PFSK-1 (cell line): ENCODE measurements at regions not wholly inside any gene's neighbourhood (a gene's known extent, or its start where the extent isn't known, plus 50 kb on each side); places are given as distances from the start of the nearest gene placed in this dataset.

Experiments used
- FOXP2 ChIP-seq: optimal IDR thresholded peaks from 2 replicates; pipeline ENCODE3; 2011; ENCODE audit warnings: borderline replicate concordance, control low read depth, inconsistent platforms; ENCODE audit not compliant: insufficient read depth; ENCODE audit errors: extremely low read length, extremely low read depth
- POLR2AphosphoS5 ChIP-seq: IDR thresholded peaks from 2 replicates; pipeline ENCODE4 v1.6.1; 2012; ENCODE audit warnings: low read depth, mild to moderate bottlenecking, control low read depth, low read length, moderate library complexity
- SIN3A ChIP-seq: IDR thresholded peaks from 2 replicates; pipeline ENCODE4 v1.6.1; 2012; ENCODE audit warnings: mild to moderate bottlenecking, low read length, moderate library complexity, borderline replicate concordance; ENCODE audit not compliant: insufficient read depth
- TAF1 ChIP-seq: IDR thresholded peaks from 2 replicates; pipeline ENCODE4 v1.6.1; 2012; ENCODE audit warnings: low read length, control low read depth, borderline replicate concordance; ENCODE audit not compliant: insufficient read depth
- TF ChIP-seq, protein P1 (sequence below), 2 experiments: IDR thresholded peaks; 2 replicates each; pipeline versions ENCODE4 v1.6.1 to v1.8.0; 2011 to 2012; ENCODE audit warnings: low read depth in 2 of 2, low read length in 2 of 2, control low read depth in 1 of 2, inconsistent platforms in 1 of 2, mild to moderate bottlenecking in 1 of 2, moderate library complexity in 1 of 2; ENCODE audit not compliant: insufficient read depth in 1 of 2

DNA sequence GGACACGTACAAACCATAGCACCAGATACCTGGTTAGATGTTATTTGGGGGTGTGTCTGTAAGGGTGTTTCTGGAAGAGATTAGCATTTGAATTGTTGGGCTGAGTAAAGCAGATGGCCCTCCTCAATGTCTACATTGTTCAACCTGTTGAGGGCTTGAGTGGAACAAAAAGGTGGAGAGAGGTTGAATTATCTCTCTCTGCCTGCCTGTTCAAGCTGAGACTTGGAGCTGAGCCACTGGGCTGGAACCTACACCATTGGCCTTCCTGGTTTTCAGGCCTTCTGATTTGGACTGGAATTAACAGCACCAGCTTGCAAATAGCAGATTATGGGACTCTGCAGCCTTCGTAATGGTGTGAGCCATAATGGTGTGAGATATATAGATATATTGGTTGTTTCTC lies 71.3 kb upstream of the CORO2B start:
- TF ChIP-seq SIN3A (no peak), TAF1 (no peak), POLR2AphosphoS5 (no peak), FOXP2 (no peak)
- TF ChIP-seq, protein P1, sequence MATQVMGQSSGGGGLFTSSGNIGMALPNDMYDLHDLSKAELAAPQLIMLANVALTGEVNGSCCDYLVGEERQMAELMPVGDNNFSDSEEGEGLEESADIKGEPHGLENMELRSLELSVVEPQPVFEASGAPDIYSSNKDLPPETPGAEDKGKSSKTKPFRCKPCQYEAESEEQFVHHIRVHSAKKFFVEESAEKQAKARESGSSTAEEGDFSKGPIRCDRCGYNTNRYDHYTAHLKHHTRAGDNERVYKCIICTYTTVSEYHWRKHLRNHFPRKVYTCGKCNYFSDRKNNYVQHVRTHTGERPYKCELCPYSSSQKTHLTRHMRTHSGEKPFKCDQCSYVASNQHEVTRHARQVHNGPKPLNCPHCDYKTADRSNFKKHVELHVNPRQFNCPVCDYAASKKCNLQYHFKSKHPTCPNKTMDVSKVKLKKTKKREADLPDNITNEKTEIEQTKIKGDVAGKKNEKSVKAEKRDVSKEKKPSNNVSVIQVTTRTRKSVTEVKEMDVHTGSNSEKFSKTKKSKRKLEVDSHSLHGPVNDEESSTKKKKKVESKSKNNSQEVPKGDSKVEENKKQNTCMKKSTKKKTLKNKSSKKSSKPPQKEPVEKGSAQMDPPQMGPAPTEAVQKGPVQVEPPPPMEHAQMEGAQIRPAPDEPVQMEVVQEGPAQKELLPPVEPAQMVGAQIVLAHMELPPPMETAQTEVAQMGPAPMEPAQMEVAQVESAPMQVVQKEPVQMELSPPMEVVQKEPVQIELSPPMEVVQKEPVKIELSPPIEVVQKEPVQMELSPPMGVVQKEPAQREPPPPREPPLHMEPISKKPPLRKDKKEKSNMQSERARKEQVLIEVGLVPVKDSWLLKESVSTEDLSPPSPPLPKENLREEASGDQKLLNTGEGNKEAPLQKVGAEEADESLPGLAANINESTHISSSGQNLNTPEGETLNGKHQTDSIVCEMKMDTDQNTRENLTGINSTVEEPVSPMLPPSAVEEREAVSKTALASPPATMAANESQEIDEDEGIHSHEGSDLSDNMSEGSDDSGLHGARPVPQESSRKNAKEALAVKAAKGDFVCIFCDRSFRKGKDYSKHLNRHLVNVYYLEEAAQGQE (IDR thresholded peaks at IDR 0.05; ENCODE audit: insufficient read depth in 1 of 2, low read depth in 2 of 2, low read length in 2 of 2): no peak
